HG02973 (cell line): ENCODE measurements at regions not wholly inside any gene's neighbourhood (a gene's known extent, or its start where the extent isn't known, plus 50 kb on each side); places are given as distances from the start of the nearest gene placed in this dataset.

Experiments used
- ATAC-seq: cut with Tn5 transposase; IDR thresholded peaks from one replicate; pipeline ENCODE4 v1.9.1; 2021; ENCODE audit warnings: moderate library complexity; ENCODE audit not compliant: unreplicated experiment

DNA sequence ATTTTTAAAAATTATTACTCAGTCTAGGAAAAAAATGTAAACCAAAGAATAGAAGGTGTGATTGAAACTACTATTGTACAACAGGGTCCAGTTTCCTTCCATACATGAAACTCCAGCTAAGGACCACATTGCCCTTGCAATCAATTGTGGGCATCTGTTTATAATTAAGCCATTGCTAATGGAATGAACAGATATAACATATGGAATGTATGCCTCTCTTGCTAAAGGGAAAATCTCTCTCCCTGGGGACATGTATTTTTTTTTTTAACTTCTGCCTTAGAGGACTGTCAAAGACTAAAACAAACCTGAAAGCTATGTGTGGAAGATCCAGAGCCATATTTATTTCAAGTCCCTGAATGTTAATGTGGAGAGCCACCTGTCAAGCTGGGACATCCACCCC lies 336.8 kb upstream of the MANEA start:
- ATAC-seq: no peak

DNA sequence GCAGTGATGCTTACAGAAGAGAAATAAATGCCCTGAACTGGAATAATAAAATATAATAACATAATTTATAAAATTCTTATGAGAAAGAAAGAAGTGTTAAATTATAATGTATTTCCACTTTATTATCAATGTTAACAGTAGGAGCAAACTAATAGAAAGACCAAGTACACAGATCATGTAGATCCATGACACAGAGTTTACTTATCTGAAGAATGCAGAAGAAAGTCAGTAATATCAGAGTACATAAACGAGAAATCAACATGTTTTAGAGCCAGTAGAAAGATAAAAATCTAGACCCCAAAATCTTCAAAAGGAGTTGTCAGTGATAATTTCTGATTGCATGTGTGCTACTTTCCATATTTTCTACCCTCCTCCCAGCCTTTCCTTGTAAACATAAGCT lies 334.8 kb upstream of the MANEA start:
- no peak for ATAC-seq

DNA sequence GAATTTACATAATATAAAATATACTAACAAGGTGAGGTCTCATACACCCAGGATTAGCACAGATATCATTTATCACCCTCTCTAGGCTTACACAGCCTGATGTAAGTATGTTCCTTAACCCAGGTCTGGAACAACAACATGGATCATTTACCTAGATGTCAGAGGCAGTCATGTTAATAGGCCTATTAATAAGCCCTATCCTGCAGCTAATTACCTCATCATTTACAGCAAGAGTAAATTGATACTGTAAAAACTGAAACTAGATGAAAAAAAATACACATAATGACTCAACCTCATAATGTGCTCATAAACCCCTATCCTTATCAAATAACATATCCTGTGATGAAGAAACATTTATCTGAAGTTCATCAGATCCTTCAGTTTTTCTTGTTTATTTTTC lies 334.3 kb upstream of the MANEA start:
- ATAC-seq: no peak

DNA sequence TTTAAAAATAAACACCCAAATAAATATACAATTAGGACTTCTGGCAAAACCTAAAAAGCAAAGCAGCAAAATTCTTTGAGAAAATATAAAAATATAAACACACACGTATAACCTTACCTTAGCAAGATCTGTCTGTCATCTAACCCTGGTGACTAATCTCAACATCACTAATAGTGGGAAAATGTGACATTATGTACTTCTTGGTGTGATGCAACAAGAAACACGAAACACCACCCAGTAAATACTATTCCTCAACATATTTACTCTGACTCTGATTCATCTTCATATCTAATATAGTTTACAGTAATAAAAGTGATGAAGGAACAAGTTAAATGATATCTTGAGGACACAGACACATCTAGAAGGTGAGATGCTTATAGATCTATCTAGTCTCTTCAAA lies 332.6 kb upstream of the MANEA start:
- ATAC-seq: no peak

DNA sequence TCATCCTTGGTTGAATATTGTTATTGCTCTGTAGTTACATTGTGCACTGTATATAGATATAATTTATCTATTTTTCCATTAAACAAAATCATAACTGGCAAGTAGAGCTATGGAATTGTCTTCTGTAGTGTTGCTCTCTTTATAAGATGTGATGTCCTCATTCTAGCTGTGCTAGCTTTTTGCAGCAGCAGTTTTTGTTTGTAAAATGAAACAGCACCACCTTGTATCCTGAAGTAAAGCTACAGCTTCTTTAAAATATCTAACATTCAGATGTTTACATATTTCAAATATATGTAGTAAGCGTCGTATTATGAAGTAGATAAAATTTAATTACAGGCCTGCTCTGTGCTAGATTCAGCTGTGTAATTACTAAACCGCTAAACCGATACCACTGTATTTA lies 328.8 kb upstream of the MANEA start:
- no peak for ATAC-seq

DNA sequence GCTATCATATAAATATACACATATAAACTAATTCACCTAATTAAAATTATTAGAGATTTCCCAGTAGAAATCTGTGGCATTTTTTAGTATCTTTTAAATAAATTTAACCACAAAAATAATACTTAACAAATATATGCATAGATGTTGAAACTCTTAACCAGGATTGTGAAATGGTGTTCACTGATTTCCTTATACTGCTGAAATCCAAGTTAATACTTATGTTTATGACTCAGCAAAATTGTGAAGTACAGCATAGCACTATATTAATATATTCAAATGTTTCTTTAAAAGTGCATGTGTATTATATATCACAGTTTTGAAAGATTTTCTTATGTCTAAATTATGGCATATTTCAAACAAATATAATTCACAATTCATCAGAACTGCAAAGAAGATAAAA lies 328.2 kb upstream of the MANEA start:
- no peak for ATAC-seq

DNA sequence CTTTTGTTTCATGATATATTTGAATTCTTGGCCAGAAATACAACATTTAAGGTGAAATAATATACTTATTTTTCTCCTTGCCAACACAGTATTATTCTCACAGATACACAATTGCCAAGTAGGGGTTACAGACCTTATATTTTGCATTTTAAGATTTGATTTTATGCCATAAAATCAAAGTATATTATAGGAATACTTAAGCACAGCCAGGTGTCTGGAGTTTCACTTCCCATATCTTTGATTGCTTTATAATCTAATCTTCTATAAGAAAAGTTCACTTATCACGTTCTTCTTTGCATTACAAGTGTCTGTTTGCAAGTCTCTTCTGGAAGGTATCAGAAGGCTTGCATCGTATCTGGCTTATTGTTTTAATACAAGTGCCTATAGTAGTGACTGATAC lies 327.7 kb upstream of the MANEA start:
- no peak for ATAC-seq

DNA sequence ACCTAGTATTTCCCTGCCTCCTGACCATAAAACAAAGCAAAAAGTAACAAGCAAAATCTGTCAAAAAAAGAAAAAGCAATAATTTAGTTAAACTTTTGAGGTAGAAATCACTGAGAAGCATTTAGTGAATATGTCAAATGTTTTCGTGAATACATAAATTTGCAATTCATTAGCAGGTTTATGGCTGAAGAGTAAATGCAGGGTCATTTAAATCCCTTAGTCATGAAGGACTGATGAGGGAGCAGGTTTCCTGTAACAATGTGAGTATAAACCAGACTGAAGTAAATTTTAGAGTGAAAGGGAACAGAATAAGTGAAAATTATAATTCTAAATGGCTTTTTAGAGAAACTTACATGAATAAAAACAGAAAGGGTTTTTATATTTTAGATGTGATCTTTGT lies 313.5 kb upstream of the MANEA start:
- no peak for ATAC-seq

DNA sequence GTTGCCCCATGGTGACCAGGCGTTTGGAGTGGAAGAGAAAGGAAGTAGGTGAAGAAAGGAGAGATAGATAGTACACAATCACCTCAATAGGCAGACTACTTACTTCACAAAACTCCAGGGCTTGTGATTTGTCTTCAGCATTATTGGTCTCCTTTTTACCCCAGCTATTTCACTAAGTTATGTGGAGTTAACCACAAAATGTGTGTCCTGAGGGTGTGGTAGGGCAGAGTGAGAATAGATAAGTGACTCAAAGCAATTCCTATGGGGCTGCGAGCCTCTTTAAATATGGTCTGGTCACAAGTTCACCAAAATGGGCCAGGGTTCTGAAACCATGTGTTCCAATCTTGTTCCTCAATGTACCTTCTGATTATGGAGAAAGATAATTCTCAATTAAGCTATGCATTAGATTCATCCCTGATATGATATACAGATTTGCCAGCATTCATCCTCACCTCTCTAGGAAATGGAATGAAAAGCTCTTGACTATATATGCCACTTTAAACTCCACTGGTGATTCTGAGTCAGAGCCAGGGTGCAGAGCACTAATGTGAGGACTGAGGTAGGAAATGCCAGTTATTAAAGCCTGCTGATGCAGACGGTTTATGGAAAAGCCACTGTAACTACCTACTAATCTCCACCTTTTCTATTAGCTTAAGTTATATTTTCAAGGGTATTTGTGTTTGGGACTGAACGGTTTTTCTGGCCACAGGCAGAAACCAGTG lies 310.6 kb upstream of the MANEA start:
- ATAC-seq: no peak

DNA sequence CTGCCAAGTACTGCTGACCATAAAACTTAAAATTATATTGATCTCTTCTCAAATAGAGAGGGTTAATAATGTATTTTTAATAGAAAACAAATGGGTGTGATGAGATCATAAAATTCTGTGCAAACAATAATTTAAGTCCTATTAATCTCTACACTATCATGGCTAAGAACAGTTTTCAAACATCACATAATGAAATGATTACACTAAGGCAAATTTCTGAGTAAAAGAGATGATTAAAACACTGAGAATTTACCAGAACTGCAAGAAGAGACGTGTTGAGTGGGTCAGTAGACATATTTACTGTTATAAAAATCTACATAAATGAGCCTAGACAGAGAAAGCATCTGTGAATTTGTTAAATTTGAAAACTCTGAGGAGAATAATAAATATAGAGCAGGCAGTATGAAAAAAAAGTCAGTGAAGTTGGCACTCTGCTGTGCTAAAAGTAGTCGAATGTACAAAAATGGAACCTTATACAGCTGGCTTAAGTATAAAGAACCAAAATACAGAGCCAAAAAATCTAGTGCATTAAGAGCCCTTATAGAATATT lies 302.6 kb upstream of the MANEA start:
- ATAC-seq: no peak

DNA sequence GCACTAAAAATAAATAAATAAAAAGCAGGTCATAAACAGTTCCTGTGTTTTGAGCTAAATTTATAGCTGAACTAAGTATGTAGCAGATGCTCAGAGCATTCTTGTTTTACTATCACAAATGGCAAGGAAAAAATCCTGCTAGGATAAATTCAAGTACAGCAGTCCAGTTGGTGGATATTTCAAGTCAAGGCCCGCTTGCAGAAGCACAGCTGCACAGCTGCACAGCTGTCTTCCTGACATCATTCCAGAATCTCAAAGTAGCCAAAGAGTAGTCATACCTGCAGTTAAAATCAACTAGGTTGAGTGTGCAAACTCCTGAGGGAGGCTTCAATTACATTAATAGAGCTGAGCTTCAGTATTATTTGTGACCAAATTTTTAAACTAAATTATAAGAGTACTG lies 297.7 kb upstream of the MANEA start:
- ATAC-seq: no peak

DNA sequence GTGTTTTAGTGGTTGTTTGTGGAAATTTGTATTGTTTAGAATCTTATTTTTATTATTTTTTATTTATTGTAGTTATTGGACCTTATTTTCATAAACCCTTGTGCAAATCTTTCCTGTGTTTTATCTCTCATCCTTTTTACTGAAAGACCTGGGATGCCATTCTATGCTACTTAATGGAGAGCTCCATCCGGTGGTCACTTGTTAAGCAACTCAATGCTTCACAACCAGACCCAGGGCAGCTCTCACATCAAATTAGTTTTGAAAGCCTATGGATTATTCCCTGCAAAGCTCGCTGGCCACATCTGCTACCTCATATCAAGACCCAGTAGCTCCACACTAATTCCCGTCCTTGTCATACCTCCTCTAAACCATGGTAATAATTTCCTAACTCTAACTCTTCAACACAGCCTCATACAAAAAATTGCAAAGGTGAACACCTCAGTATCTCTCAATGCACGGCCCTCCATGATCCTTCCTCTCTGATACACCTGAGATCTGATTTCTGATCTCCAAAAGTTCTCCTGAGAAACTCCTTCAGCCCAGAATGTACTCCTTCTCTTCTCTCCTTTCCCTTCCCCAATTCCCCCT lies 296.6 kb upstream of the MANEA start:
- no peak for ATAC-seq

DNA sequence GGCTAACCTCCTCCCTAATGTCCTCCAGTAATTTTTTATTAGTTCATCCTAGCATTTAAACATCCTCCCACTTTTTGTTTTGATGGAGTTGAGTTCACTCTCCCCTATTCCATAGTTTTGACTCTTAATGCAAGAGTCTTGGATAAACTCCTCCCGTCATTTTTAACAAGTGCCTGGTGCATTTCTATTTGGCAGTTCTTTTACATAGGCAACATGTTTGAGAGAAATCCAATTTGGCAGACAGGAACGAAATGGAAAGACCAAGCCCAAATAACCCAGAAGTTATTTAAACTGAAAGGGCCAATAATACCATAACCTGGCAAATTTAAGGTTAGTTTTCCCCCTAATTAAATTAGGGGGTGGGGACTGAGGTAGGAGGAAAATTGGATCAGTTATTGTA lies 291.5 kb upstream of the MANEA start:
- ATAC-seq: no peak

DNA sequence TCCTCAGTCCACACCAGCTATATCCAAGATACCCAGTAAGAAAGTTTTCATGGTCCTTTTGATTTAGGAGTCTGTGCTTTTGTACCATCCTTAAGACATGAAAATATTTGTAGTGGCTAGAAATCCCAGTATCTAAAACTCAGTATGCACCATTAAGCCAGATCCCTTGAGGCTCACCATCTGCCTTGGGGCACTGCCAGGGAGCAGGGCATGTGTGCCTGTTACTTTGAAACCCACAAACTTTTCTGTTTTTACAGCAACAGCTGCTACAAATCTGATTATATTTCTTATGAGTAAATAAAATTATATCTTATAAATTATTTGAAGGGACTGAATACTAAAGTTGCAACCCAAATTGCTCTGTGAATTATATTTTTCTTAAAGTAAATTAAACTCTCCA lies 290.5 kb upstream of the MANEA start:
- no peak for ATAC-seq

DNA sequence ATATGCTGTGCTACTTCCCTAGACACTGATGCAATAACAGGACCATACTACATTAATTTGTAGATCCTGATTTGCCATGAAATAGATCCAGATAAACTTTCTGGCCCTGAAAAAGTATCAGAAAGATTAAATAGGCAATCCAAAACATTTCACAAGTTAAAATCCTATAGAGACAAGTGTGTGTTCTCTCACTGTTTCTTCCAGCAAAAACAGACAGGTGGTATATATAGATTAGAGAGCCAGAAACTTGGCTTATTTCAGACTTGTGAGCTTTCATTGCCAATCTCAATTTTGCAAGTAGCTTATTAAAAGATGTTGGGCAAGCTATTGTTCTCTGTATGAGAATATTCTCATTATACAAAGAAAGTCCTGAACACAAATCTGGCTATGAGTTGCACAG lies 289.1 kb upstream of the MANEA start:
- ATAC-seq: no peak

DNA sequence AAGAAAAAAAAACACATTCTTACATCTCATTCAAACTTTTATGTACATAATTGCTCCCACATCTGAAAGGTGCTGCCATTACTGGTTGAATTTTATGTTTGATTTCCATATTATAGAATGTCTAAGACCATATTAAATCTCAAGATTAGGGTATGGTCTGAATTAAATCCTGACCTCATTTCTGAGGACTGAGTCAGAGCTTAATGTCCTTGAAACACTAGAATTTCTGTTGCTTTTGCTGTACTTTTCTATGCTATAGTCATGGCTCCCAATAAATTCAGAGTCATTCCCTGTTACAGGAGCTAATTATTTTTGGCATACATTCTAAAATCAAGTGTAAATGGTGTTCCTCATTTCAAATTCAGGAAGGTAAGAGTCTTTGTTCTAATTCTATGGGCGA lies 285.3 kb upstream of the MANEA start:
- no peak for ATAC-seq

DNA sequence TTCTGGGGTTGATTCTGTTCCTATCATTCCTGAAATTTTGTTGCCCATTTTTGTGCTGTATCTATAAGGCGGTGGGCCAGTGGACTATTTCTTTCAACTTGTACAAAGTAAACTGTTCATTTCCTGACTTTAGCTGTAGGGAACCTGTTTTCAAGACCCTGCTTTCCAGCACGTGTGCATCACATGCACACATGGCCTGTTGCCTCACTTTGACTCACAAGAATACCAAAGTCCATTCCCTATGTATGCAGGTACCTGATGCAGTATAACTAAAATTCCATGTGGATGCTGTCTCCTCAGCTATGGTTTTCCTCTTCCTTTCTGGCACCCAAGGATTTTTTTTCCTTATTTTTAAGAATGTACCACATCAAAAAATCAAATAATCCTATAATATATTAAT lies 284.1 kb upstream of the MANEA start:
- no peak for ATAC-seq

DNA sequence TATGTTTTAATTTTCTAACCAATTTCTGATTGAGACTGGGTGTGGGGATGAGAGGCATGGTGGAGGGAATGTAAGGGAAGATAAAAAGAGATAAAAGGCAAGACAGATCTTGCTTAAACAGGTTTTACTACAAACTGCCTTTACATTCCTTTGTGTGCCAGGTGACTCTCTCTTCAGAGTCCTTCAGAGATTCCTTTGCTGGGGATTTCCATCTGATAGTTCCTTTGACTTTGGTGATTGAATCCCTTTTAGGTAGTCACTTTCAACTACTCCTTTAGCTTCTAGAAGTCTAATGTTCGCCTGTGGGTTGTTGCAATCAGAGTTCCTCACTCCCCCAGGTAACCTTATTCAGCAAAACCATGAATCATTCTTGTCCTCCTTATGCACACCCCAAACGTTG lies 283.3 kb upstream of the MANEA start:
- ATAC-seq: no peak

DNA sequence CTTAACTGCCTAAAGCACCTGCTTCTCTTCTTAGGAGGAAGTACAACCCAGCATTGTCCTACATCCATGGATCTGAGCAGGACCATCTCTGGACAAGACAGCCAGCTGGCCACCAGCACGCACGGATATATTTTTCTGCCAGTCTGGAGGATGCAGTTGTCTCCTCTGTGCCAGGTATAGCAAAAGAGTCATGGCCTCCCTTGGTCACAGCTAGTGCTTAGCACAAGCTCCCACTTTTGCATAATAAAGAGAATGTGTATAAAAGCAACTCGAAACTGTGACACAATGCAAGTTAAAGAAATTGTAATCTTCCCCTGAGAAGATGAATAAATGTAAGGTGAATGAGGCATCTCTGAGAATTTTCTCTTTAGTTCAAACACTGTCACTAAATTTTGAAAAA lies 267.8 kb upstream of the MANEA start:
- ATAC-seq: no peak

DNA sequence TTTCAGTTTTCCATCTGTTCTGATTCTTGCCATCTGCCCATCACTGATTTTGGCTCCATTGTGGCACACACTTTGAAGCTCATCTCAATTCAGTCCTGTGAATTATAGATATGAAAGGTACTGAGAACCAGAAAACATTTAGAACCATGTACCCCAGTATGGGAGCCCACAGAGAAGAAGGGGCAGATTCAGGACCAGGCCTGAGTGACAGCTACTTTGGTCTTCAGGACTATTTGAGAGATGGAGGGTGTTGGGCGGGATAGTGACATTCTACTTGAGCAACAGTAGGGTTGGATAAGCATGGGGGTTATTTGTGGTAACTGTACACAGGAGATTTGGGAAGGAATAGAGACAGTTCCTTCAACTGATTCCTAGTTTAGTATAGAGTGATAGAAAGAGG lies 259.2 kb upstream of the MANEA start:
- ATAC-seq: no peak

DNA sequence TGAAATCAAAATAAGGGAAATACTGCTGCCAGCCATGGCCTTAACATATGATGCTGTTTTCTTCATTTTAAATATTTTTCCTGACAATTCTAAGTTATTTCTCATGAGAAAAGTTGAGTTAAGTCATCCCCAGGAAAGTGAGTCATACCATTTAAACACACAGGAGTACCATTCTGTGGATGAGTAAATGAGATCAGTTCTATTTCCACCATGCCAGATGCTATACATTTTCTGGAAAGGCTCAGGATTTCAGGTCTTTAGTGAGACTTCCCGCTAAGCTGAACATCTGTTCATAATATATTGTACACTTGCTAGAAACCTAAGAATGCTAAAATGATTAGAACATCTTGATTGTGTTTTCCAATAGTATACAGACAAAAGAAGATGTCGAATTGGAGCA lies 256.2 kb upstream of the MANEA start:
- ATAC-seq: no peak

DNA sequence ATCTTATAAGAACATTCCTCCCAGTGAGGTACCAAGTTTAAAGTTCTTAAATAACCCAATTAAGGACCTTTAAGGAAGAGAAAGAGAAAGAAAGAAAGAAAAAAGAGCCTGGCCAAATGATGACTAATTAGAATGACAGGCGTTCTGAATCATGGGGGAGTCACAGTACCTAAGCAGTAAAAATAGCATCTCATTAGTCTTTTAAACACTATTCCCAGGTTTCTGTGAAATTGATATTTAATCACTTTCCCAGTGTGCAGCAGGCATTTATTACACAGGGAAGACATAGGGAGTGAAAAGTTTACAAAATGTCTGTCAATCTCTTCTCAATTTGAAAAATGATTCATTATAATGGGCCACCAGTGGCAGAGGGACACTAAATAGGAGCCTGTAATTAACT lies 251.4 kb upstream of the MANEA start:
- ATAC-seq: no peak

DNA sequence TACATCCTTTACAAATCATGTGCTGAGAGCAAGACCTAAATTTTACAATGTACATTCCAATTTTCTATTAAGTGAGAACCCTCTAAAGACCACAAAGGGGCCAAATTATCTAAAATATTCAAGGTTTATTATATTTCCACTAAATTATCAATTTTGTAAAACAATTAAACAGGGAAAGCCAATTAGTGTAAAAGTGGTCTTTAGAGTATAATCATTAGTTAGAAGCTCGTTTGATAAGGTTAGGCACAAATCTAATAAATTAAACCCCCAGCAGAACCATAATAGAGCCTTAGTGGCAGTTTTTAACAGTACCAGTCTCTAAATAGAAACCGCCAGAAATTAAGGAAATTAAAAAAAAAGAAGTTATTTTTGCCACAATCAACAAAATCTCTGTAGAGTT lies 249.1 kb upstream of the MANEA start:
- ATAC-seq: no peak
